K562 (cell line): ENCODE measurements at regions not wholly inside any gene's neighbourhood (a gene's known extent, or its start where the extent isn't known, plus 50 kb on each side); places are given as distances from the start of the nearest gene placed in this dataset.

Source experiments
- ATAC-seq: fragments of 200-7000 bp; cut with Tn5 transposase; 3 replicates; pipeline ENCODE4 v1.9.1; 2020; ENCODE audit warnings: moderate library complexity
- BruUV-seq: library from RNA; stranded (reverse); fragments of 400-500 nt; replicated peaks from 2 replicates; lab custom pipeline; 2021; lab: Mats Ljungman, UMichigan
- CTCF ChIA-PET: fragments of 300-600 bp; formaldehyde crosslinking; extraction: SDS; loops from one replicate; lab custom pipeline; 2021; ENCODE audit warnings: low intra/inter-chr PET ratio; lab: Yijun Ruan, JAX
- POLR2A ChIA-PET: fragments of 300-600, 350-650 bp; sonication (Branson Sonifier 250); formaldehyde crosslinking; extraction: SDS; loops from one replicate; lab custom pipeline; 2021; ENCODE audit warnings: antibody characterized with exemption, inconsistent platforms; lab: Yijun Ruan, JAX
- DNase-seq, 4 experiments: peaks; one replicate each; pipeline versions ENCODE4 v3.0.0 to v3.0.0-alpha.2; 2011 to 2018; ENCODE audit warnings: low spot score in 3 of 4, mixed read lengths in 3 of 4; ENCODE audit errors: extremely low read depth in 1 of 4
- FAIRE-seq: peaks from 2 replicates; lab custom pipeline; 2011; peaks lifted over from hg19 to GRCh38; lab: Jason Lieb, UNC
- H2AFZ ChIP-seq: 2 replicates; pipeline ENCODE4 v1.6.0; 2011; ENCODE audit warnings: low read depth, low read length, control low read depth, inconsistent platforms
- H3K27ac ChIP-seq: fragments of 200-600 bp; 3 replicates; pipeline ENCODE4 v1.8.0; 2011; ENCODE audit warnings: low read depth, mild to moderate bottlenecking, control low read depth, inconsistent platforms, low read length, moderate library complexity, mixed read lengths; ENCODE audit errors: extremely low read depth
- H3K27me3 ChIP-seq, 2 experiments: fragments of 300-600 bp in 1 of 2; 2 replicates in 1 of 2; 3 replicates in 1 of 2; pipeline versions ENCODE4 v1.6.0 to v1.8.0; 2011; ENCODE audit warnings: inconsistent platforms in 2 of 2, low read length in 2 of 2, mild to moderate bottlenecking in 1 of 2, mixed read lengths in 1 of 2, moderate library complexity in 1 of 2; ENCODE audit not compliant: control insufficient read depth in 2 of 2, insufficient read depth in 2 of 2
- H3K36me3 ChIP-seq: fragments of 300-600 bp; 3 replicates; pipeline ENCODE4 v1.8.0; 2011; ENCODE audit warnings: mild to moderate bottlenecking, low read length, inconsistent platforms; ENCODE audit not compliant: control insufficient read depth, insufficient read depth
- H3K4me1 ChIP-seq, 2 experiments: fragments of 200-600 bp in 1 of 2; replicated peaks in 1 of 2; 2 replicates in 1 of 2; 3 replicates in 1 of 2; pipeline versions ENCODE4 v1.5.1 to v1.8.0; 2011; ENCODE audit warnings: inconsistent platforms in 2 of 2, low read length in 2 of 2, mild to moderate bottlenecking in 1 of 2, mixed read lengths in 1 of 2, moderate library complexity in 1 of 2; ENCODE audit not compliant: control insufficient read depth in 2 of 2, insufficient read depth in 2 of 2
- H3K4me2 ChIP-seq: 2 replicates; pipeline ENCODE4 v1.6.1; 2011; ENCODE audit warnings: low read length, control low read depth, inconsistent platforms, mixed read lengths; ENCODE audit not compliant: insufficient read depth
- H3K4me3 ChIP-seq: fragments of 200-600 bp; sonication (generic), shearing (Covaris generic); 2 replicates; pipeline ENCODE4 v1.5.1; 2016; ENCODE audit warnings: control low read depth, inconsistent platforms
- H3K79me2 ChIP-seq: fragments of 200-600 bp; 3 replicates; pipeline ENCODE4 v1.8.0; 2011; ENCODE audit warnings: low read length, inconsistent platforms; ENCODE audit not compliant: control insufficient read depth, insufficient read depth
- H3K9ac ChIP-seq, 2 experiments: 2 replicates each; pipeline versions ENCODE4 v1.6.0 to v1.6.1; 2011; ENCODE audit warnings: low read depth in 2 of 2, low read length in 2 of 2, control low read depth in 1 of 2, inconsistent platforms in 1 of 2, mild to moderate bottlenecking in 1 of 2, mixed read lengths in 1 of 2; ENCODE audit not compliant: insufficient read depth in 1 of 2
- H3K9me1 ChIP-seq: one replicate; pipeline ENCODE4 v1.6.0; 2011; ENCODE audit warnings: inconsistent platforms, mild to moderate bottlenecking, low read length, moderate library complexity; ENCODE audit not compliant: control insufficient read depth, insufficient read depth
- H3K9me3 ChIP-seq: replicated peaks from 2 replicates; pipeline ENCODE4 v1.5.1; 2011; ENCODE audit warnings: low read depth, low read length, inconsistent platforms; ENCODE audit not compliant: control insufficient read depth, insufficient read depth
- H4K20me1 ChIP-seq: replicated peaks from 2 replicates; pipeline ENCODE4 v1.6.1; 2011; ENCODE audit warnings: low read length, inconsistent platforms, mixed read lengths; ENCODE audit not compliant: control insufficient read depth, insufficient read depth
- CLOCK ChIP-seq: fragments of 250-450 bp; sonication (Bioruptor Pico); IDR thresholded peaks from 2 replicates; pipeline ENCODE4 v1.4.0; 2020; ENCODE audit warnings: mild to moderate bottlenecking, moderate library complexity, borderline replicate concordance
- EZH2 ChIP-seq: IDR thresholded peaks from 2 replicates; pipeline ENCODE4 v1.6.1; 2012; ENCODE audit warnings: low read depth, mild to moderate bottlenecking, inconsistent platforms, low read length, borderline replicate concordance
- FOXK1 ChIP-seq: sonication (generic); formaldehyde crosslinking; IDR thresholded peaks from 2 replicates; pipeline ENCODE4 v1.8.0; 2022; ENCODE audit warnings: missing genetic modification reagents, mild to moderate bottlenecking, borderline replicate concordance
- IFI16 ChIP-seq: fragments of 250-450 bp; sonication (Bioruptor Pico); IDR thresholded peaks from 2 replicates; pipeline ENCODE4 v2.1.2; 2022; ENCODE audit warnings: mild to moderate bottlenecking, inconsistent platforms
- KAT7 ChIP-seq: sonication (generic); formaldehyde crosslinking; IDR thresholded peaks from 2 replicates; pipeline ENCODE4 v1.8.0; 2022; ENCODE audit warnings: missing genetic modification reagents, mild to moderate bottlenecking, borderline replicate concordance
- MCM3 ChIP-seq: fragments of 450-650 bp; IDR thresholded peaks from 2 replicates; pipeline ENCODE4 v1.6.1; 2016
- POLR2A ChIP-seq: fragments of 450-650 bp; conservative IDR thresholded peaks from 2 replicates; pipeline ENCODE4 v1.6.1; 2016
- TCF3 ChIP-seq: sonication (generic); formaldehyde crosslinking; IDR thresholded peaks from 2 replicates; pipeline ENCODE4 v1.4.0; 2020; ENCODE audit warnings: mild to moderate bottlenecking, missing genetic modification reagents
- U2AF1 ChIP-seq: fragments of 200-400 bp; formaldehyde crosslinking; optimal IDR thresholded peaks from 2 replicates; pipeline ENCODE3; 2017; ENCODE audit warnings: mild to moderate bottlenecking, low read depth, low read length, moderate library complexity
- ZNF184 ChIP-seq: sonication (generic); formaldehyde crosslinking; IDR thresholded peaks from 2 replicates; pipeline ENCODE4 v1.5.0; 2020; ENCODE audit warnings: missing genetic modification reagents
- ZNF41 ChIP-seq: fragments of 250-450 bp; sonication (Bioruptor Pico); conservative IDR thresholded peaks from 2 replicates; pipeline ENCODE4 v1.4.0; 2020; ENCODE audit warnings: mild to moderate bottlenecking
- ZNF740 ChIP-seq, 3 experiments: fragments of 200-800 bp in 1 of 3; sonication (Bioruptor generic) in 1 of 3; sonication (generic) in 1 of 3; formaldehyde crosslinking in 1 of 3; IDR thresholded peaks; 2 replicates each; pipeline versions ENCODE4 v1.6.1 to v1.8.0; 2016 to 2022; ENCODE audit warnings: mild to moderate bottlenecking in 2 of 3, missing compliant biosample characterization in 2 of 3, missing genetic modification characterization in 2 of 3, missing genetic modification reagents in 1 of 3
- WGBS: fragments of 100-300 bp; shearing (Covaris generic); methylation state at CpG from one replicate; pipeline ENCODE4 v1.1.6; 2016; ENCODE audit warnings: low coverage, mixed read lengths; ENCODE audit not compliant: insufficient coverage; ENCODE audit errors: missing lambda C conversion rate; 5-methylcytosine and 5-hydroxymethylcytosine counted together
- in situ Hi-C: fragments of 300-500 bp; cut with MboI; formaldehyde crosslinking; loops from 4 replicates; pipeline ENCODE4 v1.15.0; 2018; ENCODE audit warnings: inconsistent platforms, mixed read lengths
- intact Hi-C: fragments of 100-400 bp; cut with micrococcal nuclease; formaldehyde crosslinking; loops from 2 replicates; pipeline ENCODE4 v1.14.2; 2022
- TF ChIP-seq, protein P1 (sequence below): IDR thresholded peaks from 2 replicates; pipeline ENCODE4 v1.6.1; 2016; ENCODE audit warnings: missing genetic modification characterization, missing compliant biosample characterization

DNA sequence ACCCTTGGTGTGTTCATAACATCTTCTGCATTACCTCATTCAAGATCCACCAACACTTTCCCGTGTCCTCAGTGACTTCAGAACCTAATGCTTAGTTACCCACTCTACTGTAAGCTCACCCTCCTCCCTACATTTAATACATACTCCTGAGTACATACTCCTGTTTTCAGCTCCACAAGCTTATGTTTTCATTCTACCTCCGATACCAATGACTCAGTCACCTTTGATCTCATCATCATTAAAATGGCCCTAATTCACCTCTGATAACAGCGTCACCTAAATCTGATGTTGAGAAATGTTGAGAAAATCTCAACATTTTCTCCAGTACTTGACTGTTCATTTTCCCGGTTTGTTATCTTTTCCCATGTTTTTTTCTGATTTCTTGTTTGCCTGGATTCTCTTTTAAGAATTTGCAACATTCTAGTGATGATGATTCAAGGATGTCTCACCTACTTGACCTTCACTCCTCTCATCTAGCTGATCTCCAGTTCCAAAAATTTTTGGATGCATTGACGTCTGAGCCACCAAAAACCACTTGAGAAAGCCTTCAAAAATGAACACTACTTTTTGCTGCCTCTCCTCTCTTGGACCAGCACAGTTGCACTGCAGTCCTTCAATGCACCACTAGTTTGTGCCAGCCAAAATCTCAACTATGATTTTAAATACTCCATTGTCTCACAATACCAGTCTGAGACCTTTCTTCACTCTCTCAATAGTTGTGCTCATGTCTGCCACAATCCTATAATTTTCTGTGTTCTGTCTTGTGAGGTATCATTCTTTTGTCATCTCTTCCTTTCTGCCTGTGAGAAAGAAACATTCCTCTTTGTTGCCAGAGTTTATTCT, 220.7 kb upstream of the SEMA6D start (continued):
- no peak for TF ChIP-seq ZNF41 (CRISPR knock-in tag)
- TF ChIP-seq MCM3, result no peak
- TF ChIP-seq U2AF1, result no peak

DNA sequence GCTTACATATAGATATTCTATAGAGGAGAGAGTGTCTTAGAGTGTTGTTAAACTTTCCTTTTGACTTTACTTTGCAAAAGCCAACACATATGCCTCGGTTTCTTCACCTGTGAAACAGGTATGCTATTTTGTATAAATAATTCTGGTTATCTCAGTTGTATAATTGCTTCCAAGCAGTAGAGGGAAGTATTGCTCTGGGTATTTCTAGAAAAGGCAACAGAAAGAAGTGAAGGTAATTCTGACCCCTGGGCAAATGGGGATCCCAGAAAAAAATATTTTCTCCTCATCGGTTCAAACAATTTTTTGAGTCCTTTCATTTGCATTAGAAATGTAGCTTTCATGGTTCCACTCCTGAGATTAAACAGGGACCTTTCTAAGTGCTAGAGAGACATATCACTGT, 216.5 kb upstream of the SEMA6D start:
- in situ Hi-C loops, result no loop called here
- no TSS peak for BruUV-seq
- no peaks in the 10 kb centered on the region for H3K27me3 ChIP-seq

More for the DNA sequence above, 216.5 kb upstream of the SEMA6D start:
- intact Hi-C loops, result no loop called here
- ChIA-PET CTCF (no interaction called here), POLR2A (no interaction called here)
- no peaks in the 10 kb centered on the region for H3K36me3 ChIP-seq
- H3K9ac ChIP-seq, result no peak overlapping the region
- no peak overlapping the region for H3K4me3 ChIP-seq
- 0 out of 2 replicates have a peak, but pooled peaks cover 1% of the 10 kb centered on the region for H3K9me3 ChIP-seq
- 0% methylated on average over 2 of the region's 2 CpGs for WGBS
- FAIRE-seq (no peak), ATAC-seq (no peak), DNase-seq (no peak)
- no peak overlapping the region for H3K4me2 ChIP-seq
- H4K20me1 ChIP-seq, result no peaks in the 10 kb centered on the region
- TF ChIP-seq ZNF184 (CRISPR knock-in tag) (no peak), CLOCK (CRISPR knock-in tag) (no peak), POLR2A (no peak), ZNF740 (CRISPR knock-in tag; IDR thresholded peaks at IDR 0.05) (no peak), ZNF740 (tag; IDR thresholded peaks at IDR 0.05) (no peak), TCF3 (no peak), FOXK1 (CRISPR knock-in tag) (no peak), KAT7 (no peak), IFI16 (no peak), EZH2 (no peak)
- TF ChIP-seq, protein P1, sequence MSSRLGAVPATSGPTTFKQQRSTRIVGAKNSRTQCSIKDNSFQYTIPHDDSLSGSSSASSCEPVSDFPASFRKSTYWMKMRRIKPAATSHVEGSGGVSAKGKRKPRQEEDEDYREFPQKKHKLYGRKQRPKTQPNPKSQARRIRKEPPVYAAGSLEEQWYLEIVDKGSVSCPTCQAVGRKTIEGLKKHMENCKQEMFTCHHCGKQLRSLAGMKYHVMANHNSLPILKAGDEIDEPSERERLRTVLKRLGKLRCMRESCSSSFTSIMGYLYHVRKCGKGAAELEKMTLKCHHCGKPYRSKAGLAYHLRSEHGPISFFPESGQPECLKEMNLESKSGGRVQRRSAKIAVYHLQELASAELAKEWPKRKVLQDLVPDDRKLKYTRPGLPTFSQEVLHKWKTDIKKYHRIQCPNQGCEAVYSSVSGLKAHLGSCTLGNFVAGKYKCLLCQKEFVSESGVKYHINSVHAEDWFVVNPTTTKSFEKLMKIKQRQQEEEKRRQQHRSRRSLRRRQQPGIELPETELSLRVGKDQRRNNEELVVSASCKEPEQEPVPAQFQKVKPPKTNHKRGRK (tag), result no peak
- no peak overlapping the region for H2AFZ ChIP-seq
- H3K4me1 ChIP-seq, result no peaks in the 10 kb centered on the region
- no peaks in the 10 kb centered on the region for H3K79me2 ChIP-seq
- no peak overlapping the region for H3K27ac ChIP-seq
- H3K9me1 ChIP-seq, result no peaks in the 10 kb centered on the region
